Vagina (tissue), 2 donors: ENCODE measurements at regions not wholly inside any gene's neighbourhood (a gene's known extent, or its start where the extent isn't known, plus 50 kb on each side); places are given as distances from the start of the nearest gene placed in this dataset.

Experiments used
- CTCF ChIP-seq, 3 experiments: fragments of 450-650 bp in 2 of 3; fragments of 200-600 bp in 1 of 3; sonication (generic) in 1 of 3; IDR thresholded peaks; one replicate each; pipeline ENCODE4 v1.5.1; 2017 to 2019; ENCODE audit warnings: antibody characterized with exemption in 3 of 3, mild to moderate bottlenecking in 2 of 3, moderate library complexity in 2 of 3
- POLR2A ChIP-seq, 2 donors: fragments of 450-650 bp; IDR thresholded peaks; one replicate each; pipeline ENCODE4 v1.6.1; 2017; ENCODE audit warnings: antibody characterized with exemption in 2 of 2, mild to moderate bottlenecking in 2 of 2, moderate library complexity in 2 of 2
- POLR2AphosphoS5 ChIP-seq, 2 donors: sonication (generic); formaldehyde crosslinking; IDR thresholded peaks; one replicate each; pipeline ENCODE4 v1.9.0; 2017; ENCODE audit warnings: antibody characterized with exemption in 2 of 2, mild to moderate bottlenecking in 2 of 2, low read depth in 1 of 2; ENCODE audit not compliant: insufficient read depth in 1 of 2

GRCh38 chr7:155883491-155884224 lies 71.4 kb upstream of the SHH start:
- no peak for TF ChIP-seq CTCF (IDR thresholded peaks at IDR 0.05)
- no peak for TF ChIP-seq POLR2A (IDR thresholded peaks at IDR 0.05)
- no peak for TF ChIP-seq POLR2AphosphoS5 (IDR thresholded peaks at IDR 0.05; ENCODE audit: insufficient read depth in 1 of 2, low read depth in 1 of 2)
